Upper lobe of left lung (tissue), 6 donors: ENCODE measurements at regions not wholly inside any gene's neighbourhood (a gene's known extent, or its start where the extent isn't known, plus 50 kb on each side); places are given as distances from the start of the nearest gene placed in this dataset.
A peak's percentile ranks its signal among the peaks of the same experiment; 100 is the strongest.

Experiments used
- ATAC-seq, 2 donors: fragments of 200-7000 bp; cut with Tn5 transposase; one replicate each; pipeline ENCODE4 v1.9.1; 2022; ENCODE audit warnings: mild to moderate bottlenecking in 2 of 2, moderate library complexity in 2 of 2; ENCODE audit not compliant: low FRiP score in 2 of 2
- DNase-seq, 2 donors: peaks; one replicate each; pipeline ENCODE4 v3.0.0-alpha.2; 2019 to 2020
- H3K27ac ChIP-seq, 4 donors: fragments of 200-600 bp; sonication (generic); one replicate each; pipeline ENCODE4 v1.5.1; 2016 to 2019
- H3K27me3 ChIP-seq, 4 donors: fragments of 200-600 bp; sonication (generic); one replicate each; pipeline ENCODE4 v1.5.1; 2017 to 2019
- H3K36me3 ChIP-seq, 4 donors: fragments of 200-600 bp; sonication (generic); one replicate each; pipeline ENCODE4 v1.5.1; 2016 to 2019
- H3K4me1 ChIP-seq, 4 donors: fragments of 200-600 bp; sonication (generic); one replicate each; pipeline ENCODE4 v1.5.1; 2018 to 2019
- H3K4me3 ChIP-seq, 4 donors: fragments of 200-600 bp; sonication (generic); one replicate each; pipeline ENCODE4 v1.5.1; 2017 to 2019; ENCODE audit warnings: mild to moderate bottlenecking in 2 of 4, moderate library complexity in 1 of 4
- H3K9me3 ChIP-seq, 4 donors: fragments of 200-600 bp; sonication (generic); one replicate each; pipeline ENCODE4 v1.5.1; 2018 to 2019
- EP300 ChIP-seq, 4 donors: sonication (generic); formaldehyde crosslinking; IDR thresholded peaks; one replicate each; pipeline ENCODE4 v1.5.1; 2017; ENCODE audit warnings: antibody characterized with exemption in 4 of 4, control low read depth in 2 of 4
- POLR2A ChIP-seq, 4 donors: fragments of 450-650 bp; IDR thresholded peaks; one replicate each; pipeline ENCODE4 v1.5.1; 2016 to 2017; ENCODE audit warnings: antibody characterized with exemption in 4 of 4, mild to moderate bottlenecking in 2 of 4
- POLR2AphosphoS5 ChIP-seq, 2 donors: sonication (generic); formaldehyde crosslinking; IDR thresholded peaks; one replicate each; pipeline ENCODE4 v1.5.1; 2017; ENCODE audit warnings: antibody characterized with exemption in 2 of 2
- WGBS, 2 donors: methylation state at CpG; one replicate each; pipeline ENCODE4 v1.1.5; 2017 to 2018; 5-methylcytosine and 5-hydroxymethylcytosine counted together
- TF ChIP-seq, protein P1 (sequence below), 6 experiments: fragments of 450-650 bp in 4 of 6; fragments of 200-600 bp in 2 of 6; sonication (generic) in 2 of 6; IDR thresholded peaks; one replicate each; pipeline ENCODE4 v1.5.1; 2016 to 2019; ENCODE audit warnings: antibody characterized with exemption in 6 of 6
- donor health status: DM: no; HTN: no; CAD: no; lungs with moderate emphysema.
- donor health status: DM: no; HTN: yes; CAD: no; lungs with severe emphysema.

DNA sequence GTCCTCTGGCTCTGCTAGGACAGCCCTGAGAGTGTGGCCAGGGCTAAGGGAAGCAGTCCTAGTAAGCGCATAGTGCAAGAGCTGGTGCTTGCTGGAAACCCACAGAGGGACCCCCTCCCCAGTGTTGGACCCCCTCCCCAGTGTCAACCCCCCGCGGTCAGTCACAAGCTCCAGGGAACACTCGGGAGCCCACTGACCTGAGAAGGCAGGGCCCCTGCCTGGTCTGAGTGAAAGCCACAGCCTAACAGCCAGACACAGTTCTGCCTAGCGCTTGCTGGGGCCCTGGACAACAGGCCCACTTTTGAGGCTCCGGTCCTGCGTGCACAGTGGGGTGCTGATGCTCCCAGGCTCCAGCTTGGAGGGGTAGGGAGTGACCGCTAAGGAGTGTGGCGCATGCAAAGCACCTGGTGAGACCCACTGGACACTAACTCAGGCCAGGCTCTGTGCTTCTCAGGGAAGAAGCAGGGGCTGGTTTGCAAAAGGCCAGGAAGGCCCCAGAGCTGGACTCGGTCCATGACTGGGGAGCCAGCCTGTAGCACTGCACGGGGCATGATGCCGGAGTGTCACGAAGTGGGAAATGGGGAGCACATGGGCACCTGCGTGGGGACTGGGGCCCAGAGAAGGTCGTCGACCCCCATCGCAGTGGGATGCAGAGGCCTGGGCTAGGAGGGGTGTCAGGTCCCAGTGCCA, 175.8 kb upstream of the PPP2R2D start:
- no peak for ATAC-seq
- Histone ChIP-seq H3K27me3 (no peaks in the 10 kb centered on the region), H3K9me3 (no peaks in the 10 kb centered on the region), H3K4me3 (no peak overlapping the region), H3K4me1 (peaks cover 0 to 12% (median 8%) of the 10 kb centered on the region in 4 donors), H3K27ac (no peak overlapping the region), H3K36me3 (no peaks in the 10 kb centered on the region)
- DNase-seq, result no peak
- TF ChIP-seq POLR2A (IDR thresholded peaks at IDR 0.05), result no peak
- 85 to 93% methylated on average over 14 to 16 of the region's 17 CpGs for WGBS, 2 donors

DNA sequence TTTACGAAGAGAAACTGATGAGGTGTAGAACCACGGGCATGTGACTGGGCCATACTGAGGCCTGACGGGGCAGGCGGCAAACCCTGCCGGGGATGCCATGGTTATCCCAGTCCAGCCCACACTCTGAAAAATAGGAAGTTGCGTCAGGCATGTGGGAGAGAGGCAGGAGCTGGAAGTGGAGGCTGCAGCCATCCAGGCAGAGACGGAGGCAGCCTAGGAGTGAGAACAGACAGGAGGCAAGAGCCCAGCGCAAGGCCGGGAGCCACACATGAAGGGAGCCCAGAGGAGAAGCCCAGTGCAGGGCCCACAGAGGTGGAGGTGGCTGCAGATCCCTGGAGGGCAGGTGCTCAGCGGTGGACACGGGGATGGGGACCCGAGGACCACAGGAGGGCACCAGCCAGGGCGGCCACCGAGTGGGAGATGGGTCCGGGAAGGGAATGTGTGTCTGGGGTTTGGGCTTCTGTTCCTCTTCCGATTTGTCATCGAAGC, 175.2 kb upstream of the PPP2R2D start:
- DNase-seq (peak in 1 of 2 donors; percentile 42), ATAC-seq (no peak)
- 82 to 83% methylated on average over 17 of the region's 17 CpGs for WGBS, 2 donors

DNA sequence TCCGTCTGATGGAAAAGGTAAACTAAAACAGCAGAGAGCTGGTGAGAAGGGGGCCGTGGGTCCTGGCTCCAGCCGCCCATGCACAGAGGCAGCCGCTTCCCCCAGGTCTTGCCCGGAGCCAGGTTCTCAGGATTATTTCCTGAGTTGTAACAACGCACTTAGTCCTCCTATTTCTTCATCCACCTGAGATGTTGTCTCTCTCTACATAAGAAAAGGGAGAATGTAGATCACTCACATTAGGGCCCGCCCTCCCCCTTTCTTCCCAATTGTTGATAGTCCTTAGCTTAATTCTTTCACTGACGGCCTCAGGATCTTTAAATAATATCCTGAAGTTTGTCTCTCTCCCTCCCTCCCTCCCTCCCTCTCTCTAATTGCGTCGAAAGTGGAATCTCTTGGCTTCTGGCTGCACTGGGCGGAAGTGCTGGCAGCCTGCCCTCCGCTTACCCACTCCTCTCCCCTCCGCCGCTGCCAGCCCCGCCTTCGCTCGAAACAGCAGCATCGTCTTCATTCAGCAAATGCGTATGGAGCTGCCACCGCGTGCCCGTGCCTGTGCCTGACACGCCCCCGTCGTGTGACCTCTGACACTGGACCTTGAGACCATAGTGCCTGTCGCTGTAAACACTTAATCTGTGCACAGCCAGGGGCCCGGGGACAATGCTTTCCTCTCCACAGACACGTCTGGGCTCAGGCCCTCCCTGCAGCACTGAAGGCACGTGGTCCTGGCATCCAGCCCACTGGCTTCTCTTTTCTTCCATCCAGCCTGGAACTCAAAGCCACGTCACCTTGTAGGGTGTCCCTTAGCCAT, 174.5 kb upstream of the PPP2R2D start:
- Histone ChIP-seq H3K4me3 (peak overlapping the region in 2 of 4 donors; percentile 3 to 10), H3K27me3 (no peaks in the 10 kb centered on the region), H3K36me3 (no peaks in the 10 kb centered on the region), H3K9me3 (no peaks in the 10 kb centered on the region), H3K4me1 (peaks cover 0 to 12% (median 8%) of the 10 kb centered on the region in 4 donors), H3K27ac (no peak overlapping the region)
- TF ChIP-seq, protein P1, sequence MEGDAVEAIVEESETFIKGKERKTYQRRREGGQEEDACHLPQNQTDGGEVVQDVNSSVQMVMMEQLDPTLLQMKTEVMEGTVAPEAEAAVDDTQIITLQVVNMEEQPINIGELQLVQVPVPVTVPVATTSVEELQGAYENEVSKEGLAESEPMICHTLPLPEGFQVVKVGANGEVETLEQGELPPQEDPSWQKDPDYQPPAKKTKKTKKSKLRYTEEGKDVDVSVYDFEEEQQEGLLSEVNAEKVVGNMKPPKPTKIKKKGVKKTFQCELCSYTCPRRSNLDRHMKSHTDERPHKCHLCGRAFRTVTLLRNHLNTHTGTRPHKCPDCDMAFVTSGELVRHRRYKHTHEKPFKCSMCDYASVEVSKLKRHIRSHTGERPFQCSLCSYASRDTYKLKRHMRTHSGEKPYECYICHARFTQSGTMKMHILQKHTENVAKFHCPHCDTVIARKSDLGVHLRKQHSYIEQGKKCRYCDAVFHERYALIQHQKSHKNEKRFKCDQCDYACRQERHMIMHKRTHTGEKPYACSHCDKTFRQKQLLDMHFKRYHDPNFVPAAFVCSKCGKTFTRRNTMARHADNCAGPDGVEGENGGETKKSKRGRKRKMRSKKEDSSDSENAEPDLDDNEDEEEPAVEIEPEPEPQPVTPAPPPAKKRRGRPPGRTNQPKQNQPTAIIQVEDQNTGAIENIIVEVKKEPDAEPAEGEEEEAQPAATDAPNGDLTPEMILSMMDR (IDR thresholded peaks at IDR 0.05), result no peak
- WGBS, 2 donors, result 23% methylated on average over 29 to 30 of the region's 30 CpGs
- ATAC-seq, result peak in 1 of 2 donors; percentile 58
- DNase-seq, result peak; percentile 35 to 87

More for the DNA sequence above, 175.2 kb upstream of the PPP2R2D start:
- no peaks in the 10 kb centered on the region for H3K27me3 ChIP-seq
- no peak overlapping the region for H3K27ac ChIP-seq
- H3K36me3 ChIP-seq, result no peaks in the 10 kb centered on the region
- TF ChIP-seq POLR2A (IDR thresholded peaks at IDR 0.05), result no peak
- TF ChIP-seq POLR2AphosphoS5 (IDR thresholded peaks at IDR 0.05), result no peak
- TF ChIP-seq, protein P1 (IDR thresholded peaks at IDR 0.05), result no peak
- no peak for TF ChIP-seq EP300 (IDR thresholded peaks at IDR 0.05)
- H3K4me1 ChIP-seq, result peaks cover 0 to 12% (median 8%) of the 10 kb centered on the region in 4 donors
- no peaks in the 10 kb centered on the region for H3K9me3 ChIP-seq
- no peak overlapping the region for H3K4me3 ChIP-seq

DNA sequence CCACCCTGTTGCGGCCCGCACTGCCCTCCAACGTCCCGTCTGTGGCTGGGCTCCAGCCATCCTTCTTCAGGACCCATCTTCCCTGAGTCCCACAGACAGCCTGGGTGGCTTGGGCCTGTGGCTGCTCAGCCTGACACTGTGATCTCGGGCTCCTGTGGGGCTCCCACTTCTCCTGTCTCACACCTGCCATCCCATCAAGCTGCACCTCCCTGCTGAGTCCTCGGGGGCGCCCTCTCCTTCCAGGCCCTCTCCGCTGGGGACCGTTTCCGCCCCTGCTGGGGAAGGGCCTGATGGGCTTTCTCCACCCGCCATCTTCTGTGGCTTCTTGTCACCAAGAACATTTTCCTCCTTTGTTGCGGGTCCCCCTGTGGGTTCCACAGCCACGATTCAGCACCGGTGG, 173.8 kb upstream of the PPP2R2D start:
- ATAC-seq, result no peak
- 72 to 80% methylated on average over 14 of the region's 14 CpGs for WGBS, 2 donors
- no peak overlapping the region for H3K27ac ChIP-seq
- no peaks in the 10 kb centered on the region for H3K27me3 ChIP-seq
- peaks cover 0 to 12% (median 8%) of the 10 kb centered on the region in 4 donors for H3K4me1 ChIP-seq
- H3K4me3 ChIP-seq, result no peak overlapping the region
- no peaks in the 10 kb centered on the region for H3K36me3 ChIP-seq
- H3K9me3 ChIP-seq, result peaks cover 0 to 4% (median under 1%) of the 10 kb centered on the region in 4 donors
- peak in 1 of 2 donors; percentile 43 for DNase-seq
- TF ChIP-seq POLR2A (IDR thresholded peaks at IDR 0.05) (no peak), POLR2AphosphoS5 (IDR thresholded peaks at IDR 0.05) (no peak), EP300 (IDR thresholded peaks at IDR 0.05) (no peak)
- TF ChIP-seq, protein P1 (IDR thresholded peaks at IDR 0.05), result no peak

DNA sequence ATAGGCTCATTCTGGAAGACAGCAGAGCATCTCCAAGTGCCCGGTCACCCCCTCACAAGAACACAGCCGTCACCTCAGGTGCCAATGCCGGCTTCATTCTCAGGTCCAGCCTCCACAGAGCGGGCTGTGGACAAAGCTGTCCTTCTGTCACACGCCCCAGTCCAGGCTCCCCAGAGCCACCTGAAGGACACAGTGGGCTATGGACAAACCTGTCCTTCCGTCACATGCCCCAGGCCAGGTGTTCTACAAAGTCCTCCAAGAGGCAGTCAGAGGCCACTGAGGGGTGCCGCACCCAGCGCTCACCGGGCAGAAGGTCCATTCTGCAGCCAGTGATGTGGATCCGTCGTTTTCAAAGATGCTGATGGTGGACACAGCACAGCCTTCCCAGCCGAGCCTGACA, 173.2 kb upstream of the PPP2R2D start:
- 98 to 100% methylated on average over 1 to 12 of the region's 12 CpGs for WGBS, 2 donors
- no peak overlapping the region for H3K4me3 ChIP-seq
- ATAC-seq (no peak), DNase-seq (no peak)
- H3K27ac ChIP-seq, result no peak overlapping the region
- no peaks in the 10 kb centered on the region for H3K27me3 ChIP-seq
- TF ChIP-seq, protein P1 (IDR thresholded peaks at IDR 0.05), result no peak
- TF ChIP-seq EP300 (IDR thresholded peaks at IDR 0.05), result no peak
- TF ChIP-seq POLR2A (IDR thresholded peaks at IDR 0.05), result no peak
- TF ChIP-seq POLR2AphosphoS5 (IDR thresholded peaks at IDR 0.05), result no peak
- peaks cover 0 to 12% (median 8%) of the 10 kb centered on the region in 4 donors for H3K4me1 ChIP-seq
- H3K9me3 ChIP-seq, result peaks cover 0 to 8% (median 3%) of the 10 kb centered on the region in 4 donors
- no peaks in the 10 kb centered on the region for H3K36me3 ChIP-seq
